Mammary epithelial cell (primary cell): ENCODE measurements at regions not wholly inside any gene's neighbourhood (a gene's known extent, or its start where the extent isn't known, plus 50 kb on each side); places are given as distances from the start of the nearest gene placed in this dataset.

ENCODE experiments used
- CTCF ChIP-seq, 2 donors: IDR thresholded peaks in 1 of 2; conservative IDR thresholded peaks in 1 of 2; 2 replicates each; pipeline ENCODE4 v1.5.1; 2011 to 2012; ENCODE audit warnings: inconsistent platforms in 2 of 2, low read length in 2 of 2, mild to moderate bottlenecking in 2 of 2, control low read depth in 1 of 2, low read depth in 1 of 2; ENCODE audit not compliant: insufficient read depth in 1 of 2; ENCODE audit errors: extremely low read depth in 1 of 2
- EZH2 ChIP-seq: IDR thresholded peaks from 2 replicates; pipeline ENCODE4 v1.6.1; 2012; ENCODE audit warnings: low read length, inconsistent platforms, borderline replicate concordance

- TF ChIP-seq CTCF (conservative IDR thresholded peaks at IDR 0.05 in 1 of 2, IDR thresholded peaks at IDR 0.05 in 1 of 2; ENCODE audit: extremely low read depth in 1 of 2, insufficient read depth in 1 of 2, low read depth in 1 of 2, low read length in 2 of 2) (no peak), EZH2 (no peak)
Measured at GRCh38 chr1:177566495-177566894, 395.7 kb downstream of the BRINP2 start.
